ENCODE measurements at regions not wholly inside any gene's neighbourhood (a gene's known extent, or its start where the extent isn't known, plus 50 kb on each side); places are given as distances from the start of the nearest gene placed in this dataset.
"Not testable (repeated sequence)": the region's sequence is repeated elsewhere in the genome, so short reads cannot be mapped to it uniquely, and the experiment has no call there.

DNA sequence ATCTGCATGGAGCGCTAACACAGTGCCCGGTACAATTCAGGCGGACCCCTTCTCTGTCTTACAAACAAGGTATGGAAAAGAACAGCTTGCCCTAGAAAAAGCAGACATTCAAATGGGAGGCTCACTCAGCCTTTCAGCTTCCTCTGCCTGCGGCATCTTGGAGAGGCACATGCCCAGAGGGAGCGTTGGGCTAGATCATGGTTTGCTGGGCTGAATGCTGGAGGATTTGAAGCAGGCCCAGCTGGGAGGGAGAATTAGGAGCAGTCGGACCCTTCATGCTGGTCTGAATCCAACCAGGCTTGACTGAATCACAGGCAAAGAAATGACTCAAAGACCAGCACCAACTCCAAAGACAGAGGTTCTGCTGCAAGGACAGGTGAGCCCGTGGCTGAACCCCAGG lies 286.7 kb upstream of the FRG1 start:
- DNase-seq (ENCODE audit: low spot score), result not testable (repeated sequence)

DNA sequence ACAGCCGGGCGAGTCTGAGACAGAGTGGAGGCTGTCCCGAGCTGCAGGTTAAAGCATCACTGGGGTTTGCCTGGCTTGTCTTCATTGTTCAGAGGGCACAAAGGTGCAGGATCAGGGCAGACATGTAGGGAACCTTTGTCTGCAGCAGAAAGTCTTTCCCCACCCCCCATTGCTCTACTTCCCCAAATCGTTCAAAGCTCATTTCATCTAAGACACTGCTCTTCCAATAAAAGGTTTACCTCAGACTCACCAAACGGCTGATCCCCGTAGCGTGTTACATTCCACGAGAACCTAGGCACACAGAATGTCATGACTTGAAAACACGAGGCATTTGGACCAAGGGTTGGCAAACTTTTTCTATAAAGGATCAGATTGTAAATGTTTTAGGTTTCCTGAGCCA lies 286.3 kb upstream of the FRG1 start:
- not testable (repeated sequence) for DNase-seq (ENCODE audit: low spot score)

DNA sequence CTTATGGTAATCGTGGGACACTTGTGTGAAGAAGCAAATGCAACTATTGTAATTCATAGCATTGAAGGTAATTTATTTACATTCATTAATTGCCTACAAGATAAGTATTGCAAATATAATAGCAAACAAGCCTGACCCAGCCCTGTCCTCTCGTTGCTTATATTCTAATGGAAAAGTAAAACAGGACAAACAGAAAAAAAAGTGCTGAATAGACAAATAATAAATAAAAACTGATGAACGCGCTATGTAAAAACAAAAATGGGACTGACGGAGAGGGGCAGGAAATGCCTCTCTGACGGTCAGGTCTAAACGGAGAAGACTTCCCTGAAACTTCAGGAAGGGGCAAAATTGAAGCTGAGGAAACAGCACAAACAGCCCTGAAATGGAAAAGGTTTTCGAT lies 284.9 kb upstream of the FRG1 start:
- not testable (repeated sequence) for DNase-seq (ENCODE audit: low spot score)

DNA sequence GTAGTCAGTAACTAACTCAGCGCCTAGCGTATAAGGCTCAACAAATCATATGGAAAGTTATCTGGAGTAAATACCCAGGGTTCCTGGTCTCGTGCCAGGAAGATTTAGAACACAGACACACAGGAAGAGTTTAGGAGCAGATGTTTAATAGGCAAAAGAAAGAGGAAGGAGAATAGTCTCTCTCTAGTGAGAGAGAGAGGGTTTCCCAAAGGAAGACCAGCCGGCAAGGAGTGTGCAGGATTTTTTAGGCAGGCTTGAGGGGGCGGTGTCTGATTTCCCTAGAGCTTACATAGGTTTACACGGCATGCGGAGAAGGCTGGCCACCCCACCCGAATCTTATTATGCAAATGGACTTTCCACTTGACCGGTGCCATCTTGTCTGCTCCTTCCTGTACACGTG lies 284.0 kb upstream of the FRG1 start:
- TF ChIP-seq, protein P1, sequence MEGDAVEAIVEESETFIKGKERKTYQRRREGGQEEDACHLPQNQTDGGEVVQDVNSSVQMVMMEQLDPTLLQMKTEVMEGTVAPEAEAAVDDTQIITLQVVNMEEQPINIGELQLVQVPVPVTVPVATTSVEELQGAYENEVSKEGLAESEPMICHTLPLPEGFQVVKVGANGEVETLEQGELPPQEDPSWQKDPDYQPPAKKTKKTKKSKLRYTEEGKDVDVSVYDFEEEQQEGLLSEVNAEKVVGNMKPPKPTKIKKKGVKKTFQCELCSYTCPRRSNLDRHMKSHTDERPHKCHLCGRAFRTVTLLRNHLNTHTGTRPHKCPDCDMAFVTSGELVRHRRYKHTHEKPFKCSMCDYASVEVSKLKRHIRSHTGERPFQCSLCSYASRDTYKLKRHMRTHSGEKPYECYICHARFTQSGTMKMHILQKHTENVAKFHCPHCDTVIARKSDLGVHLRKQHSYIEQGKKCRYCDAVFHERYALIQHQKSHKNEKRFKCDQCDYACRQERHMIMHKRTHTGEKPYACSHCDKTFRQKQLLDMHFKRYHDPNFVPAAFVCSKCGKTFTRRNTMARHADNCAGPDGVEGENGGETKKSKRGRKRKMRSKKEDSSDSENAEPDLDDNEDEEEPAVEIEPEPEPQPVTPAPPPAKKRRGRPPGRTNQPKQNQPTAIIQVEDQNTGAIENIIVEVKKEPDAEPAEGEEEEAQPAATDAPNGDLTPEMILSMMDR (IDR thresholded peaks at IDR 0.05; ENCODE audit: extremely low read depth, missing control alignments), result no peak

DNA sequence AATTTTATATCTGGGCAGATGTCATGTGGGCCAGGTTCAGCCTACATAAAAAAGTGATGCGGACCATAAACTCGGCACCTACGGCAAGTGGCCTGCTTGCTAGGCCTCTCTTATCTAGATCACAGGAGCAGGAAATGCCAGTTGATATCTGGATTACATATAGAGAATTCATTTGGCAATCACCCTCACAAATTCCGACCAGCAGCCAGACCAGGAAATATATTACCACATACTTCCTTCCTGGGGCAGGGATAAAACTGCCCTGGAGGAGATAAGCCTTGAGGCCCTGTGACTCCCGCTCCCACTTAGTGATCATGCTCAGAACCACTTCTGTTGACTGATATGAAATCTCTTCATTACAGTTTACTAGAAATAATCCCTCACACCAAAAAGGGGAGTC lies 282.4 kb upstream of the FRG1 start:
- DNase-seq (ENCODE audit: low spot score), result not testable (repeated sequence)

More for the DNA sequence above, 284.0 kb upstream of the FRG1 start:
- no peak for DNase-seq (ENCODE audit: low spot score)

DNA sequence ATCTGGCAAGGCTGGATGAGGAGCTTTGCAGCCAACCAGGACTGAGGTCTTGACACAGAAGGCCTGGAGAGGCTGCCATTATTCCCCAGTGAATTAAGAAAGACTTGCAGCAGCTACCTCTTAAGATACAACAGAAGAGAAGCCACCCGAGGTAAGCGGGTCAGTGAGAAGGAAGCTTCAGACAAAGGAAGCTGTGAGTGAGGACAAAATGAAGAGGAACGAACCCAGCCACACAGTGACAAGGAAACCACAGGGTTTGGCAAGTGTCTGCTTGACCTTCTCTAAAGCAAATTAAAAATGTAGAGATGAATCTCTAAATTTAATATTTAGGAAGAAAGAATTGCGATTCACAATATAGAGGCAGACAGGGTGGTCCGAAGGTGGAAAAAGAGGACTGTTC lies 281.8 kb upstream of the FRG1 start:
- DNase-seq (ENCODE audit: low spot score), result not testable (repeated sequence)

DNA sequence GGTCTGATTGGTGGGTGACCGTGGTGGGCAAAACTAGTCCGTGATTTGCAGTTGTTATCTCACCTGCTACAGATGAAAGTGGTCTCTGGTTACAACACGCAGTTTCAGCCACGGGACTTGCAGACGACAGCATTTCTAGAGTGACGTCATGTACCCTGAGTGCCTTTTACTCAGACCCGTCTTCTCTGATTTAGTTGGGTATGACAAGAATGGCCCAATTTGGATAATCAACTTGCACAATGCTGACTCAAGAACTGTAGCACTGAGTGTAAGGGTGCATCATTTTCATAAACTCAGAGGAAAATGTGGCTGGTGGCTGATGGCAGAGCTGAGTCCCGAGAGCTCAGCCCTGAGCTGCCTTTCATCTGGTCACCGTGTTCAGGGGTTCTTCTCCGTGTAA lies 281.4 kb upstream of the FRG1 start:
- DNase-seq (ENCODE audit: low spot score), result no peak
- TF ChIP-seq, protein P1 (IDR thresholded peaks at IDR 0.05; ENCODE audit: extremely low read depth, missing control alignments), result no peak

DNA sequence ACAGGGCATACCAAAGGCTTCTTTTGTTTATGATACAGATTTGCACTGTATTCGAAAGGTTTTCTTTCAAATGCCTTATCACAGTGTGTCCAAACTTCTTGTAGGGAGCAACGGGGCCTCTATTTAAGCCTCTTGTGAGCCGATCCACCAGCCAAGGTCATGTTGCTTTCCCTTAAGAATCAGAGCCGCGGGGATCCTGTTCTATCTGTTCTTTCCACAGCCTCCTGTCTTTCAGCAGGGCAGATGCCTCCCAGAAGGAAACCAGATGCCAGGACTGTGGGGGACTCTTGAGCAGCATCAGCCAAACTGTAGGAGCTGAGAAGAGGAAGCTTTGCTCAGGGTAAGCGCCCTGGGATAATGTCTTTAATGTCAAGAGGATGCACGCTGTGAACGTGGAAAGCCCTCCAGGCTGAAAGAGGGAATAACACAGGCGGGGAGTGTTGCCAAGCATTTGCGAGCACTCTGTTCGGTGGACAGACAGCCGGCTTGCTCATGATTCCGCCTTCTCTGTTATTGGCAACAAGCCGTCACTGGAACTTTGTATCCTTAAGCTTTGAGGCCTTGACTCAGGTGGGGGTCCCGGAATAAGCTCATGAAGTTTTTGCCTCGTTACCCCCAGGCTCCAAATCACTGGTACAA lies 279.8 kb upstream of the FRG1 start:
- TF ChIP-seq, protein P1 (IDR thresholded peaks at IDR 0.05; ENCODE audit: extremely low read depth, missing control alignments), result no peak
- no peak for DNase-seq (ENCODE audit: low spot score)

DNA sequence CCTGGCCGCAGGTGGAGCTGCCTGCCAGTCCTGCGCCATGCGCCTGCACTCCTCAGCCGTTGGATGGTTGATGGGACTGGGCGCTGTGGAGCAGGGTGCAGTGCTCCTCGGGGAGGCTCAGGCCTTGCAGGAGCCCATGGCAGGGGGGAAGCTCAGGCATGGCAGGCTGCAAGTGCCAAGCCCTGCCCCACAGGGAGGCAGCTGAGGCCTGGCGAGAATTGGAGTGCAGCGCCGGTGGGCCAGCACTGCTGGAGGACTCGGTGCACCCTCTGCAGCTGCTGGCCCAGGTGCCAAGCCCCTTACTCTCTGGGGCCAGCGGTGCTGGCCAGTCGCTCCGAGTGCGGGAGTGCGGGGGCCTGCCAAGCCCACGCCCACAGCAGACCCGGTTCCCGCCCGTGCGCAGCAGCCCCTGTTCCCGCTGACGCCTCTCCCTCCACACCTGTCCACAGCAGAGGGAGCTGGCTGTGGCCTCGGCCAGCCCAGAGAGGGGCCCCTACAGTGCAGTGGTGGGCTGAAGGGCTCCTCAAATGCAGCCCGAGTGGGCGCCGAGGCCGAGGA lies 275.9 kb upstream of the FRG1 start:
- DNase-seq (ENCODE audit: low spot score), result no peak
- TF ChIP-seq, protein P1 (IDR thresholded peaks at IDR 0.05; ENCODE audit: extremely low read depth, missing control alignments), result no peak

DNA sequence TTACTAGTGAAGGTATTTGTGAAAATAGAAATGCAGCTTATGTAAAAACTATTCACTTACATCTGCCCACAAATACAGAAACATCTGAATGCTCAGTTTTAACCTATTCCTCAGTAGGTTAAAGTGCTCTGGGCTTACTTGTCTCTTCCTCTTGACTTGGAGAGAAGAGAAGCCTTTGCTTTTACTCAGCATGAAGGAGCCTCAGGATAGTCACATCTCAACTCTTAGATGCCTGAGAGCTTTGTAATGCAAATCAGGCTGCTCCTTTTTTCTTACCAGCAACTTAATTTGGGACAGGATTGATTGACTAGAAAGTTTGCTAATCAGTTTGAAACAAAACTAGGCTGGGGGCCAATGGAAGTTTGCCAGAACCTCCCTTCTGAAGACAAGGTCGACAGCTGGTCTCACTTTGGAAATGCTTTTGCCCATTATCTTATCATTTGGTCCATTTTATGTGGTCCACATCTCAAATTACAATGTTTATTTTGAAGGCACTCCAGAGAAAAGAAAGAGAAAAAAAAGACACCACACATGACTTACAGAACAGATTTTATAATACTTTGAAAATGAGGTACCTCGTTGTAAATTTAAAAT lies 274.9 kb upstream of the FRG1 start:
- DNase-seq (ENCODE audit: low spot score), result not testable (repeated sequence)

DNA sequence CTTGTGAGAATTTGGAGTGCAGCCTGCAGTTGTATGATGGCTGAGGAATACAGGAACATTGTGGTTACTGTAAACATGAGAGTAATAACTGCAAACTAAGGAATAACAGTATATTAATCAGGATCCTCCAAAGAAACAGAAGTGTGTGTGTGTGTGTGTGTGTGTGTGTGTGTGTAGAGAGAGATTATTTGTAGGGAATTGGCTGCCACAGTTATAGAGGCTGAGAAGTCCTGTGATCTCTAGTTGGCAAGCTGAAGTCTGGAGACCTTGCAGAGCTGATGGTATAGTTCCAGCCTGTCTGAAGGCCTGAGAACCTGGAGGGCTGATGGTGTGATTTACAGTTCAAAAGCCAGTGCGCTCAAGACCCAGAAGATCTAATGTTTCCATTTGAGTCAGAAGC lies 273.3 kb upstream of the FRG1 start:
- not testable (repeated sequence) for DNase-seq (ENCODE audit: low spot score)

DNA sequence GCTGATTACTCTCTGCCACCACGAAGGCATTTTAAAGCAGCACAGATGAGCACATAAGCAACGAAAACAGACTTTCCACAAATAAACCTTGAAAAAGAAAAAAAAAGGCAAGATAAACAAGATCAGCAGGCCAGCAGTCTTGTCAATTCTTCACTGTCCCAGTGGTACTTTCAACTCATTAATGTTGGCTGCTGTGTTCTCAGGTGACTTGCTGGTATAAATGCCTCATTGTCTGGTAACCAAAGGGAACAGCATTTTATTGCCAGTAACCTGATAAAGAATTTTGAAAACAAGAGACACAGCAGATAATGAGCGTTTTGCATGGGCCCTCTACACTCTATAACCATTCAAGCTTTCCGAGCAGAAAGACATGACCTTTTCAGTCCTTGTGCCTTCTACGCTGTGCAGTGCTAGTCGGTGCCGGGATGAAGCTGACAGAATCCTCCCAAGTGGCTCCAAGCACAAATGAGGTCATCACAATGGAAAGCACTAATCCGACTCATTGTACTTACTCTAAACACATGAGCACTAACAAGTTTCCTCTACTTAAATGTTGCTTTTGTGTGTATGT lies 242.9 kb upstream of the FRG1 start:
- DNase-seq (ENCODE audit: low spot score), result not testable (repeated sequence)

DNA sequence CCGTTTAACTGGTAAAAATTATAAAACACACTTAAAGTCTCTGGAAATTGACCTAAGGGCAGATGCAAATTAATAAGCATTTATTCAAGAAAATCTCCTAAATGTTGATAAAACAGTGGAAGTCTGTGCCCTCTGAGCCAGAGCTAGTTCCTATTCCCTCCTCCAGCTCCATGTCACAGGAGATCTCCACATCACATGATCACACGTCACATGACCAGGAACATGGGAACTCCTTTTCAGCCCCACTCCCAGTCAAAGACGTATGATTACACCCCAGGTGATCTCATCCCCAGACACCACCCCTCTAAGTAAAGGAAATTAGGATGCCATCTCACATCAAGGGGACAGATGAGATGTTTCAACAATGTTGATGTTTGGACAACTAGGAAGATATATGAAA lies 237.7 kb upstream of the FRG1 start:
- not testable (repeated sequence) for DNase-seq (ENCODE audit: low spot score)

DNA sequence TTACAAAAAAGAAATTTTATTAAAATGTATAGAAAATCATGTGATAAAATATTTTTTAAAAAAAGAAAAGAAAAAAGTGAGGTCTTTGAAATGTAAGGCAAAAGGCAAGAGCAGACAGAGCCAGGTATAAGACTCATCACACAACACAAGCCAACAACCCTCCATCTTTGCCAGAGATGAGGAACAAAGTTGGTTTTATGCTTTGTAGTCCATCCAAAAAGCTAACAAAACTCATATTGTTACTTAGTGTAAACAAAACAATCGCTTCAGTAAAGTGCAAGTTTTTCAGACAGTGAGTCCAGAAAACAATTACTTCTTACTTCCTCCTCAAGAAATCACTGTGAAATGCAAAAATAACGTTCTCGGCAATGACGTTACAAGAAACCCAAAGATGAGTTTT lies 233.9 kb upstream of the FRG1 start:
- not testable (repeated sequence) for DNase-seq (ENCODE audit: low spot score)

DNA sequence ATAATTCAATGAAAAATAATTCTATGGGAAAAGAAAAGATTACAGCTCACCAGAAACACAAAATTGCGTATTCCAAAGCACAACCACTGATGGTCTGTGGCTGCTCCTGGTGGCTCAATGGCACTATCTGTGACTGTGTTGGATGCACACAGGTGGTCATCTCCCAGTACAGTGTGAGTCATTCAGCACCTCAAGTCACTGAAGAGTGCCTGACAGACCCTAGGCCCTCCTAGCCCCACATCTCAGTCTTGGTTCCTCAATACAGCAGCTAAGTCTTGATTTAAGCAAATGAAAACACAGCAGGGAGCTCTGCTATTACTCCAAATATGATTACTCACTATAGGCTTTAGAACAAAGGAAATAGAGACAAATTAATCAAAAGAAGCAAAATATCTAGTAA lies 233.4 kb upstream of the FRG1 start:
- DNase-seq (ENCODE audit: low spot score), result not testable (repeated sequence)

DNA sequence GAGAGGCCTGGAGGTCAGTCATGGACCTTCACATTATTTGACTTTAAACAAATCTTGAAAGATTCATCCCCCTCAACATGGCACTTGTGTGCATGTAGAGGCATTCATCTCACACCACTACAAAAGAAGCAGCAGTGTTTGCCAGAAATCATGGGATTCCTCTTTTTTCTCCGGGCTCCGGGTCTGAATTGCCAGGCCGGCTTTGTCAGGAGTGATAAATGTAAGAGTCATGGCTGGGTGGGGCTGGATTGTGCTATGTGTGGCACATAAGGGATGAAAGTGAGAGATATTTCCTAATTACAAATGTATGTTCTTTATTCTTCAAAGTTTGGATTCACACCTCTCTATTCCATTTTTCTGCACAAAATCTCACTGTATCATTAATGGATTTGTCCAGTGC lies 228.7 kb upstream of the FRG1 start:
- DNase-seq (ENCODE audit: low spot score), result not testable (repeated sequence)
